Astrocyte (in vitro differentiated cells and primary cell): ENCODE measurements at regions not wholly inside any gene's neighbourhood (a gene's known extent, or its start where the extent isn't known, plus 50 kb on each side); places are given as distances from the start of the nearest gene placed in this dataset.
A peak's percentile ranks its signal among the peaks of the same experiment; 100 is the strongest.

Experiments used
- DNase-seq: peaks from one replicate; pipeline ENCODE4 v3.0.0-alpha.2; 2010; ENCODE audit warnings: low read depth
- FAIRE-seq: peaks from 2 replicates; lab custom pipeline; 2011; peaks lifted over from hg19 to GRCh38; lab: Jason Lieb, UNC
- H2AFZ ChIP-seq: 2 replicates; pipeline ENCODE4 v1.6.0; 2012; ENCODE audit warnings: low read depth, low read length, inconsistent platforms
- H3K27ac ChIP-seq: 2 replicates; pipeline ENCODE4 v1.5.1; 2011; ENCODE audit warnings: low read depth, low read length, inconsistent platforms
- H3K27me3 ChIP-seq: 2 replicates; pipeline ENCODE4 v1.6.0; 2011; ENCODE audit warnings: low read length, inconsistent platforms; ENCODE audit not compliant: insufficient read depth
- H3K36me3 ChIP-seq: 2 replicates; pipeline ENCODE4 v1.5.1; 2011; ENCODE audit warnings: low read length, inconsistent platforms; ENCODE audit not compliant: insufficient read depth
- H3K4me1 ChIP-seq: 2 replicates; pipeline ENCODE4 v1.5.1; 2011; ENCODE audit warnings: low read length, inconsistent platforms; ENCODE audit not compliant: insufficient read depth
- H3K4me2 ChIP-seq: 2 replicates; pipeline ENCODE4 v1.6.0; 2012; ENCODE audit warnings: low read length, inconsistent platforms
- H3K4me3 ChIP-seq: 2 replicates; pipeline ENCODE4 v1.5.1; 2011; ENCODE audit warnings: low read depth, mild to moderate bottlenecking, low read length, inconsistent platforms; ENCODE audit not compliant: insufficient read depth
- H3K79me2 ChIP-seq: 2 replicates; pipeline ENCODE4 v1.6.0; 2012; ENCODE audit warnings: mild to moderate bottlenecking, low read length, inconsistent platforms; ENCODE audit not compliant: insufficient read depth
- H3K9ac ChIP-seq: 2 replicates; pipeline ENCODE4 v1.6.0; 2012; ENCODE audit warnings: mild to moderate bottlenecking, low read length, inconsistent platforms
- H3K9me3 ChIP-seq: 2 replicates; pipeline ENCODE4 v1.5.1; 2012; ENCODE audit warnings: low read depth, mild to moderate bottlenecking, low read length, inconsistent platforms; ENCODE audit not compliant: insufficient read depth
- H4K20me1 ChIP-seq: 2 replicates; pipeline ENCODE4 v1.6.0; 2012; ENCODE audit warnings: low read length, inconsistent platforms; ENCODE audit not compliant: insufficient read depth
- H3K27ac Mint-ChIP-seq: one replicate; pipeline ENCODE4 v1.8.0; 2021; ENCODE audit warnings: mild to moderate bottlenecking, mixed read lengths; ENCODE audit not compliant: unreplicated experiment
- H3K27me3 Mint-ChIP-seq: one replicate; pipeline ENCODE4 v1.8.0; 2021; ENCODE audit warnings: low read depth, mixed read lengths; ENCODE audit not compliant: unreplicated experiment
- H3K36me3 Mint-ChIP-seq: one replicate; pipeline ENCODE4 v1.8.0; 2021; ENCODE audit warnings: low read depth, mixed read lengths; ENCODE audit not compliant: unreplicated experiment
- H3K4me1 Mint-ChIP-seq: one replicate; pipeline ENCODE4 v1.8.0; 2021; ENCODE audit warnings: low read depth, mixed read lengths; ENCODE audit not compliant: unreplicated experiment
- H3K4me3 Mint-ChIP-seq: one replicate; pipeline ENCODE4 v1.8.0; 2021; ENCODE audit warnings: mild to moderate bottlenecking, moderate library complexity, mixed read lengths; ENCODE audit not compliant: unreplicated experiment
- H3K9me3 Mint-ChIP-seq: one replicate; pipeline ENCODE4 v1.8.0; 2021; ENCODE audit warnings: mild to moderate bottlenecking, mixed read lengths; ENCODE audit not compliant: unreplicated experiment
- EZH2 ChIP-seq: IDR thresholded peaks from 2 replicates; pipeline ENCODE4 v1.6.1; 2012; ENCODE audit warnings: mild to moderate bottlenecking, low read length, inconsistent platforms; ENCODE audit not compliant: insufficient read depth
- TF ChIP-seq, protein P1 (sequence below): IDR thresholded peaks from 2 replicates; pipeline ENCODE4 v1.5.1; 2011; ENCODE audit warnings: low read depth, mild to moderate bottlenecking, inconsistent platforms, low read length, moderate library complexity; ENCODE audit not compliant: insufficient read depth

DNA sequence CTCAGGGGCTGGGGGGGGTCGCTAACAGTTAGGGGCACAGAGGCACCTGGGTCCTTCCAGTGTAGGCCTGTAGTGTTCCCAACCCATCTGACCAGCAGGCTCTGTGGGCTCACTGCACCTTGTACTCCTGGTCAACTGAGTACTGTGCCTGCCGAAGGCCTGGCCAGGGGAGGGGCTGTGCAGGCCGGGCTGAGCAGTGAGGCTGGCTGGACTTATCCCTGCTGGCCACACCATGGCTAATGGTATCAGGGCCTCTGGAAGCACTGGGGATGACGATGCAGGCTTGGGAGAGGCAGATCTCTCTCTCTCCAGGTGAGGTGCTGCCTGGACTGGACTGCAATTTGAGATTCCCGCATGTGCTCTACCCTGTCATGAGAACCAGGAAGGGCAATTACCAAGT lies 58.9 kb upstream of the SDK2 start:
- Histone ChIP-seq H3K79me2 (no peaks in the 10 kb centered on the region), H3K4me2 (no peak overlapping the region), H4K20me1 (no peaks in the 10 kb centered on the region), H3K4me3 (no peak overlapping the region), H3K27ac (no peak overlapping the region), H3K9me3 (peaks cover 3% of the 10 kb centered on the region), H3K9ac (no peak overlapping the region), H2AFZ (no peak overlapping the region), H3K27me3 (no peaks in the 10 kb centered on the region), H3K4me1 (no peaks in the 10 kb centered on the region), H3K36me3 (no peaks in the 10 kb centered on the region)
- no peak for TF ChIP-seq EZH2
- TF ChIP-seq, protein P1, sequence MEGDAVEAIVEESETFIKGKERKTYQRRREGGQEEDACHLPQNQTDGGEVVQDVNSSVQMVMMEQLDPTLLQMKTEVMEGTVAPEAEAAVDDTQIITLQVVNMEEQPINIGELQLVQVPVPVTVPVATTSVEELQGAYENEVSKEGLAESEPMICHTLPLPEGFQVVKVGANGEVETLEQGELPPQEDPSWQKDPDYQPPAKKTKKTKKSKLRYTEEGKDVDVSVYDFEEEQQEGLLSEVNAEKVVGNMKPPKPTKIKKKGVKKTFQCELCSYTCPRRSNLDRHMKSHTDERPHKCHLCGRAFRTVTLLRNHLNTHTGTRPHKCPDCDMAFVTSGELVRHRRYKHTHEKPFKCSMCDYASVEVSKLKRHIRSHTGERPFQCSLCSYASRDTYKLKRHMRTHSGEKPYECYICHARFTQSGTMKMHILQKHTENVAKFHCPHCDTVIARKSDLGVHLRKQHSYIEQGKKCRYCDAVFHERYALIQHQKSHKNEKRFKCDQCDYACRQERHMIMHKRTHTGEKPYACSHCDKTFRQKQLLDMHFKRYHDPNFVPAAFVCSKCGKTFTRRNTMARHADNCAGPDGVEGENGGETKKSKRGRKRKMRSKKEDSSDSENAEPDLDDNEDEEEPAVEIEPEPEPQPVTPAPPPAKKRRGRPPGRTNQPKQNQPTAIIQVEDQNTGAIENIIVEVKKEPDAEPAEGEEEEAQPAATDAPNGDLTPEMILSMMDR = no peak
- DNase-seq (no peak), FAIRE-seq (no peak)
- Mint-ChIP-seq H3K9me3 (peaks cover 5% of the 10 kb centered on the region), H3K4me1 (peaks cover 22% of the 10 kb centered on the region), H3K36me3 (no peaks in the 10 kb centered on the region), H3K27ac (no peak overlapping the region), H3K27me3 (peaks cover 14% of the 10 kb centered on the region), H3K4me3 (no peak overlapping the region)

DNA sequence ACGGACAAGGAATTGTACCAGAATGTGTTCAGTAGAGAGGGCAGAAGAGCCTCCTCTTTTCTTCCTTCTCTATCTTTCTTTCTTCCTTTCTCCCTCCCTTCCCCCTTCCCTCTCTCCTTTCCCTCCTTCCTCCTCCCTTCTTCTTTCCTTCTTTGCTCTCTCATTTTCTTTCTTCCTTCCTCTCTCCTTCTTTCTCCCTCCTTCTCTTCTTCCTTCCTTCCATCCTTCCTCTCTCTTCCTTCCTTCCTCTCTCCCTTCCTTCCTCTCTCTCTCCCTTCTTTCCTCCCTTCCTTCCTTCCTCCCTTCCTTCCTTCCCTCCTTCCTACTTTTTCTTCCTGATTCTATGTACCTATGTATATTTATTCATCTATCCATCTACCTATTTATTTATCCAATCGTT lies 59.7 kb upstream of the SDK2 start:
- Histone ChIP-seq H3K4me1 (no peaks in the 10 kb centered on the region), H3K9ac (no peak overlapping the region), H3K27me3 (no peaks in the 10 kb centered on the region), H3K27ac (no peak overlapping the region), H3K9me3 (peaks cover 3% of the 10 kb centered on the region), H3K79me2 (no peaks in the 10 kb centered on the region), H3K4me2 (no peak overlapping the region), H3K36me3 (no peaks in the 10 kb centered on the region), H3K4me3 (no peak overlapping the region), H2AFZ (no peak overlapping the region), H4K20me1 (no peaks in the 10 kb centered on the region)
- Mint-ChIP-seq H3K4me3 (no peak overlapping the region), H3K9me3 (peaks cover 9% of the 10 kb centered on the region), H3K27me3 (peaks cover 13% of the 10 kb centered on the region), H3K36me3 (no peaks in the 10 kb centered on the region), H3K27ac (peak overlapping the region; percentile 97), H3K4me1 (peaks cover 22% of the 10 kb centered on the region)
- TF ChIP-seq, protein P1 = no peak
- no peak for TF ChIP-seq EZH2
- FAIRE-seq = no peak
- DNase-seq = no peak

DNA sequence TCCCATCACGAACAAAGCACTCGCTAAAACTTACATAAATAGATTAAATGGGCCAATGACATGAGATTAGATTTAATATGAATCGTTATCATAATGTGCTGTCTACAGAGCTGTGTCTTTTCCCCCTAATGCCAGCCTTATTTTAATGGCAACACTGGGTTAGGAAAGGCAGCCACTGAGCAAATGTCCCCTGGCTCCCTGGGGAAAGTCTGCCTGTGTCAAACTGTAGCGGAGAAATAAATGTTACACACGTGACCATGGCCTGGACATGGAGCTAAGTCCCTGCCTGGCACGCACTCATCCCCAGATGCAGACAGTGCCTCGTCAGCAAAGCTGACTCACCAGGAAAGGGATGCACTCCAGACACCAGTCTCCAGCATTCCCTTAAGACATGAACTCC lies 61.3 kb upstream of the SDK2 start:
- no peak for TF ChIP-seq EZH2
- TF ChIP-seq, protein P1 = no peak
- Histone ChIP-seq H3K4me2 (no peak overlapping the region), H3K79me2 (no peaks in the 10 kb centered on the region), H3K27me3 (peaks cover 2% of the 10 kb centered on the region), H3K9ac (no peak overlapping the region), H3K36me3 (no peaks in the 10 kb centered on the region), H2AFZ (no peak overlapping the region), H3K4me1 (no peaks in the 10 kb centered on the region), H3K9me3 (peaks cover 3% of the 10 kb centered on the region), H4K20me1 (no peaks in the 10 kb centered on the region), H3K4me3 (no peak overlapping the region), H3K27ac (no peak overlapping the region)
- Mint-ChIP-seq H3K4me3 (no peak overlapping the region), H3K27me3 (peaks cover 25% of the 10 kb centered on the region), H3K4me1 (peaks cover 26% of the 10 kb centered on the region), H3K9me3 (peaks cover 7% of the 10 kb centered on the region), H3K27ac (peak overlapping the region; percentile 97), H3K36me3 (no peaks in the 10 kb centered on the region)
- peak; percentile 15 for DNase-seq
- no peak for FAIRE-seq
